NCI-H460 (cell line): ENCODE measurements at regions not wholly inside any gene's neighbourhood (a gene's known extent, or its start where the extent isn't known, plus 50 kb on each side); places are given as distances from the start of the nearest gene placed in this dataset.
A peak's percentile ranks its signal among the peaks of the same experiment; 100 is the strongest.
"Not testable (repeated sequence)": the region's sequence is repeated elsewhere in the genome, so short reads cannot be mapped to it uniquely, and the experiment has no call there.

Experiments used
- DNase-seq: peaks from one replicate; pipeline ENCODE4 v3.0.0-alpha.2; 2016; ENCODE audit warnings: low read depth; ENCODE audit errors: extremely low read depth

GRCh38 chr20:43404878-43405277 is 52.8 kb upstream of the SRSF6 start:
- DNase-seq = peak; percentile 11

GRCh38 chr20:43400882-43401281 is 56.8 kb upstream of the SRSF6 start:
- DNase-seq = not testable (repeated sequence)

- no peak for DNase-seq
Observed at GRCh38 chr20:43398676-43399324, 58.9 kb upstream of the SRSF6 start.

- DNase-seq = no peak
Observed at GRCh38 chr20:43397147-43397546, 60.5 kb upstream of the SRSF6 start.

GRCh38 chr20:43393052-43393451 is 64.6 kb upstream of the SRSF6 start:
- DNase-seq = no peak

- no peak for DNase-seq
Observed at GRCh38 chr20:43392561-43392960, 65.1 kb upstream of the SRSF6 start.

GRCh38 chr20:43389839-43390626 is 67.7 kb upstream of the SRSF6 start:
- DNase-seq = no peak

- no peak for DNase-seq
Observed at GRCh38 chr20:43389211-43389610, 68.5 kb upstream of the SRSF6 start.

- no peak for DNase-seq
Observed at GRCh38 chr20:43388268-43389002, 69.3 kb upstream of the SRSF6 start.

- no peak for DNase-seq
Observed at GRCh38 chr20:43387737-43388136, 70.0 kb upstream of the SRSF6 start.

- DNase-seq = no peak
Observed at GRCh38 chr20:43386878-43387277, 70.8 kb upstream of the SRSF6 start.

- DNase-seq = no peak
Observed at GRCh38 chr20:43385914-43386313, 71.8 kb upstream of the SRSF6 start.

- no peak for DNase-seq
Observed at GRCh38 chr20:43384101-43384940, 73.4 kb upstream of the SRSF6 start.

- no peak for DNase-seq
Observed at GRCh38 chr20:43383026-43383795, 74.5 kb upstream of the SRSF6 start.

GRCh38 chr20:43382135-43382534 is 75.6 kb upstream of the SRSF6 start:
- DNase-seq = not testable (repeated sequence)

- not testable (repeated sequence) for DNase-seq
Observed at GRCh38 chr20:43381533-43381932, 76.2 kb upstream of the SRSF6 start.

GRCh38 chr20:43379239-43379917 is 78.3 kb upstream of the SRSF6 start:
- DNase-seq = no peak

GRCh38 chr20:43376831-43377230 is 80.9 kb upstream of the SRSF6 start:
- no peak for DNase-seq

GRCh38 chr20:43375591-43375990 is 82.1 kb upstream of the SRSF6 start:
- DNase-seq = no peak
